Lung (tissue), 11 donors: ENCODE measurements at regions not wholly inside any gene's neighbourhood (a gene's known extent, or its start where the extent isn't known, plus 50 kb on each side); places are given as distances from the start of the nearest gene placed in this dataset.

Source experiments
- ATAC-seq: fragments of 200-7000 bp; cut with Tn5 transposase; one replicate; pipeline ENCODE4 v1.9.1; 2020; ENCODE audit warnings: moderate number of reproducible peaks; ENCODE audit not compliant: insufficient read depth, low FRiP score
- DNase-seq, 3 donors: peaks; one replicate each; pipeline ENCODE4 v3.0.0-alpha.2; 2013 to 2017
- H3K27ac ChIP-seq, 2 donors: one replicate each; pipeline ENCODE4 v1.5.1; 2013; ENCODE audit warnings: mild to moderate bottlenecking in 2 of 2, moderate library complexity in 2 of 2, control low read depth in 1 of 2, inconsistent platforms in 1 of 2, low read depth in 1 of 2, low read length in 1 of 2
- H3K27me3 ChIP-seq, 3 donors: one replicate each; pipeline ENCODE4 v1.5.1; 2013; ENCODE audit warnings: low read length in 2 of 3; ENCODE audit not compliant: control insufficient read depth in 3 of 3, insufficient read depth in 3 of 3
- H3K36me3 ChIP-seq, 4 donors: one replicate each; pipeline ENCODE4 v1.5.1; 2013; ENCODE audit warnings: low read length in 4 of 4, mild to moderate bottlenecking in 1 of 4, moderate library complexity in 1 of 4; ENCODE audit not compliant: control insufficient read depth in 4 of 4, insufficient read depth in 4 of 4
- H3K4me1 ChIP-seq, 5 donors: one replicate each; pipeline ENCODE4 v1.5.1; 2013; ENCODE audit warnings: low read length in 5 of 5, mild to moderate bottlenecking in 2 of 5, moderate library complexity in 1 of 5; ENCODE audit not compliant: control insufficient read depth in 5 of 5, insufficient read depth in 5 of 5
- H3K4me3 ChIP-seq: one replicate; pipeline ENCODE4 v1.5.1; 2013; ENCODE audit warnings: mild to moderate bottlenecking, control low read depth, moderate library complexity
- H3K9ac ChIP-seq, 2 donors: one replicate each; pipeline ENCODE4 v1.5.1; 2013; ENCODE audit warnings: low read length in 2 of 2, control low read depth in 1 of 2; ENCODE audit not compliant: insufficient read depth in 1 of 2
- H3K9me3 ChIP-seq, 4 donors: one replicate each; pipeline ENCODE4 v1.5.1; 2013; ENCODE audit warnings: low read length in 3 of 4, mild to moderate bottlenecking in 1 of 4, moderate library complexity in 1 of 4; ENCODE audit not compliant: control insufficient read depth in 4 of 4, insufficient read depth in 3 of 4
- CTCF ChIP-seq: IDR thresholded peaks from 2 replicates; pipeline ENCODE4 v1.5.1; 2012; ENCODE audit warnings: mild to moderate bottlenecking; ENCODE audit errors: control extremely low read depth, extremely low read depth
- whole genome bisulfite sequencing, 2 donors: extraction: QIAGEN DNeasy Blood & Tissue Kit; methylation state at CpG; one replicate each; pipeline ENCODE4 v1.1.7; 2013; 5-methylcytosine and 5-hydroxymethylcytosine counted together
- donor health status: control.
- donor health status: control.
- donor health status: Bipolar disorder and iron deficiency.
- donor health status: healthy.
- donor health status: DM: yes; HTN: yes; CAD: no.

GRCh38 chr11:70007796-70008195 lies 70.3 kb upstream of the ANO1 start:
- ATAC-seq (no peak), DNase-seq (no peak)
- WGBS, 2 donors: 78 to 84% methylated on average over 3 of the region's 3 CpGs
- Histone ChIP-seq H3K9ac (no peak overlapping the region), H3K4me1 (no peaks in the 10 kb centered on the region), H3K4me3 (no peak overlapping the region), H3K36me3 (no peaks in the 10 kb centered on the region), H3K27ac (no peak overlapping the region), H3K9me3 (peaks cover 0 to 1% (median 0%) of the 10 kb centered on the region in 4 donors), H3K27me3 (no peaks in the 10 kb centered on the region)
- no peak for TF ChIP-seq CTCF

- DNase-seq (no peak), ATAC-seq (no peak)
- Histone ChIP-seq H3K9me3 (no peaks in the 10 kb centered on the region), H3K27me3 (no peaks in the 10 kb centered on the region), H3K36me3 (no peaks in the 10 kb centered on the region), H3K27ac (no peak overlapping the region), H3K4me1 (peaks cover 0 to 2% (median 0%) of the 10 kb centered on the region in 5 donors), H3K9ac (no peak overlapping the region), H3K4me3 (no peak overlapping the region)
- no peak for TF ChIP-seq CTCF
- 76 to 80% methylated on average over 1 of the region's 1 CpG for WGBS, 2 donors
Observed at GRCh38 chr11:70010774-70011173, 67.3 kb upstream of the ANO1 start.

GRCh38 chr11:70012134-70012733 lies 65.9 kb upstream of the ANO1 start:
- Histone ChIP-seq H3K4me3 (no peak overlapping the region), H3K27me3 (no peaks in the 10 kb centered on the region)
- TF ChIP-seq CTCF: no peak

GRCh38 chr11:70014291-70014690 lies 63.8 kb upstream of the ANO1 start:
- Histone ChIP-seq H3K4me3 (no peak overlapping the region), H3K36me3 (no peaks in the 10 kb centered on the region), H3K4me1 (peaks cover 0 to 4% (median 0%) of the 10 kb centered on the region in 5 donors), H3K27ac (no peak overlapping the region), H3K9ac (no peak overlapping the region), H3K27me3 (no peaks in the 10 kb centered on the region), H3K9me3 (peaks cover 0 to 5% (median 0%) of the 10 kb centered on the region in 4 donors)
- no peak for ATAC-seq
- DNase-seq: no peak
- WGBS, 2 donors: 89 to 90% methylated on average over 11 of the region's 11 CpGs
- no peak for TF ChIP-seq CTCF

More at GRCh38 chr11:70012134-70012733, 65.9 kb upstream of the ANO1 start:
- Histone ChIP-seq H3K9me3 (peaks cover 0 to 5% (median 0%) of the 10 kb centered on the region in 4 donors), H3K9ac (no peak overlapping the region), H3K27ac (no peak overlapping the region), H3K36me3 (no peaks in the 10 kb centered on the region), H3K4me1 (peaks cover 0 to 4% (median 0%) of the 10 kb centered on the region in 5 donors)
- DNase-seq (no peak), ATAC-seq (no peak)
- 73 to 84% methylated on average over 2 of the region's 2 CpGs for WGBS, 2 donors
